HEK293 (cell line): ENCODE measurements at regions not wholly inside any gene's neighbourhood (a gene's known extent, or its start where the extent isn't known, plus 50 kb on each side); places are given as distances from the start of the nearest gene placed in this dataset.

Source experiments
- CTCF ChIA-PET: fragments of 350-600 bp; formaldehyde crosslinking; extraction: SDS; loops from one replicate; lab custom pipeline; 2021; ENCODE audit warnings: antibody characterized with exemption; lab: Yijun Ruan, JAX
- POLR2A ChIA-PET: fragments of 300-600 bp; formaldehyde crosslinking; extraction: SDS; loops from one replicate; lab custom pipeline; 2020; ENCODE audit warnings: antibody characterized with exemption, inconsistent platforms; lab: Yijun Ruan, JAX
- H3K27ac ChIP-seq: fragments of 200-500 bp; sonication (Bioruptor generic); 2 replicates; pipeline ENCODE4 v1.5.1; 2014; ENCODE audit warnings: low read depth, low read length, control low read depth, inconsistent platforms; ENCODE audit errors: extremely low read depth
- H3K36me3 ChIP-seq, 2 experiments: fragments of 200-500 bp in 1 of 2; sonication (Bioruptor generic) in 1 of 2; 1 replicate in 1 of 2; 2 replicates in 1 of 2; pipeline ENCODE4 v1.5.1; 2014 to 2017; ENCODE audit warnings: inconsistent platforms in 2 of 2, low read length in 2 of 2; ENCODE audit not compliant: control insufficient read depth in 2 of 2, insufficient read depth in 1 of 2
- H3K4me1 ChIP-seq: fragments of 200-500 bp; sonication (Bioruptor generic); 2 replicates; pipeline ENCODE4 v1.5.1; 2014; ENCODE audit warnings: mild to moderate bottlenecking, low read length, inconsistent platforms; ENCODE audit not compliant: control insufficient read depth, insufficient read depth
- H3K4me3 ChIP-seq: 2 replicates; pipeline ENCODE4 v1.5.1; 2011; ENCODE audit warnings: low read depth, mild to moderate bottlenecking, control low read depth, low read length, moderate library complexity
- H3K9me3 ChIP-seq: fragments of 200-500 bp; sonication (Bioruptor generic); 2 replicates; pipeline ENCODE4 v1.5.1; 2014; ENCODE audit warnings: low read depth, low read length, inconsistent platforms; ENCODE audit not compliant: control insufficient read depth, insufficient read depth
- FEZF1 ChIP-seq: fragments of 450-650 bp; formaldehyde crosslinking; IDR thresholded peaks from 2 replicates; pipeline ENCODE4 v1.5.1; 2016; ENCODE audit warnings: missing biosample characterization, missing genetic modification characterization
- HOXA7 ChIP-seq: sonication (generic); formaldehyde crosslinking; IDR thresholded peaks from 2 replicates; pipeline ENCODE4 v1.8.1; 2022; ENCODE audit warnings: missing genetic modification reagents, borderline replicate concordance
- KLF8 ChIP-seq: fragments of 450-650 bp; formaldehyde crosslinking; IDR thresholded peaks from 2 replicates; pipeline ENCODE4 v1.5.1; 2016; ENCODE audit warnings: missing biosample characterization, missing genetic modification characterization
- OSR2 ChIP-seq: fragments of 450-650 bp; formaldehyde crosslinking; IDR thresholded peaks from 2 replicates; pipeline ENCODE4 v1.5.1; 2016; ENCODE audit warnings: missing biosample characterization, missing genetic modification characterization
- PATZ1 ChIP-seq: fragments of 450-650 bp; formaldehyde crosslinking; IDR thresholded peaks from 2 replicates; pipeline ENCODE4 v1.5.1; 2016; ENCODE audit warnings: missing biosample characterization, missing genetic modification characterization
- PRDM6 ChIP-seq: fragments of 450-650 bp; formaldehyde crosslinking; IDR thresholded peaks from 2 replicates; pipeline ENCODE4 v1.5.1; 2017; ENCODE audit warnings: missing biosample characterization, missing genetic modification characterization
- REST ChIP-seq: fragments of 450-650 bp; formaldehyde crosslinking; IDR thresholded peaks from 2 replicates; pipeline ENCODE4 v1.5.1; 2016; ENCODE audit warnings: missing biosample characterization, missing genetic modification characterization
- SP3 ChIP-seq: fragments of 450-650 bp; formaldehyde crosslinking; IDR thresholded peaks from 2 replicates; pipeline ENCODE4 v1.5.1; 2016; ENCODE audit warnings: missing biosample characterization, missing genetic modification characterization
- ZNF121 ChIP-seq: fragments of 450-650 bp; formaldehyde crosslinking; IDR thresholded peaks from 2 replicates; pipeline ENCODE4 v1.5.1; 2016; ENCODE audit warnings: missing biosample characterization, missing genetic modification characterization
- ZNF18 ChIP-seq: fragments of 450-650 bp; formaldehyde crosslinking; IDR thresholded peaks from 2 replicates; pipeline ENCODE4 v1.5.1; 2016; ENCODE audit warnings: missing biosample characterization, missing genetic modification characterization
- ZNF302 ChIP-seq: fragments of 450-650 bp; formaldehyde crosslinking; IDR thresholded peaks from 2 replicates; pipeline ENCODE4 v1.5.1; 2016; ENCODE audit warnings: missing biosample characterization, missing genetic modification characterization, low read depth
- ZNF48 ChIP-seq: fragments of 450-650 bp; formaldehyde crosslinking; IDR thresholded peaks from 2 replicates; pipeline ENCODE4 v1.5.1; 2016; ENCODE audit warnings: missing biosample characterization, missing genetic modification characterization
- ZNF514 ChIP-seq: fragments of 450-650 bp; formaldehyde crosslinking; IDR thresholded peaks from 2 replicates; pipeline ENCODE4 v1.5.1; 2016; ENCODE audit warnings: missing biosample characterization, missing genetic modification characterization

- CTCF ChIA-PET, result interaction anchor here (0.6 kb wide), 1 partner anchor 1790 kb away, joined by 5 read pairs; no protein-coding TSS in a partner anchor
Observed at GRCh38 chr6:104640150-104640700, 219.5 kb downstream of the HACE1 start.

More at GRCh38 chr6:104640150-104640700, 219.5 kb downstream of the HACE1 start:
- H3K27ac ChIP-seq, result no peak overlapping the region
- H3K4me3 ChIP-seq, result no peak overlapping the region
- H3K36me3 ChIP-seq, result no peaks in the 10 kb centered on the region
- H3K4me1 ChIP-seq, result peaks cover 5% of the 10 kb centered on the region; the same call in 1 of the 2 replicates
- H3K9me3 ChIP-seq, result no peaks in the 10 kb centered on the region
- POLR2A ChIA-PET, result no interaction called here
- no peak for TF ChIP-seq PATZ1 (tag by site-specific recombination)
- TF ChIP-seq SP3 (tag by site-specific recombination), result no peak
- no peak for TF ChIP-seq REST (tag by site-specific recombination)
- no peak for TF ChIP-seq KLF8 (tag by site-specific recombination)
- TF ChIP-seq ZNF302 (tag by site-specific recombination), result no peak
- TF ChIP-seq ZNF514, result no peak
- TF ChIP-seq ZNF18 (tag by site-specific recombination), result no peak
- no peak for TF ChIP-seq HOXA7
- no peak for TF ChIP-seq OSR2
- TF ChIP-seq ZNF121 (tag by site-specific recombination), result no peak
- TF ChIP-seq PRDM6 (tag by site-specific recombination), result no peak
- no peak for TF ChIP-seq FEZF1 (tag by site-specific recombination)
- no peak for TF ChIP-seq ZNF48 (tag by site-specific recombination)
